ENCODE measurements at regions not wholly inside any gene's neighbourhood (a gene's known extent, or its start where the extent isn't known, plus 50 kb on each side); places are given as distances from the start of the nearest gene placed in this dataset.

- H3K9me3 Mint-ChIP-seq, result peaks cover 9% of the 10 kb centered on the region
- no peak overlapping the region for H3K4me3 Mint-ChIP-seq
- intact Hi-C loops (cut with micrococcal nuclease), result no loop called here
- no peaks in the 10 kb centered on the region for H3K4me1 Mint-ChIP-seq (ENCODE audit: low read depth)
- H3K36me3 Mint-ChIP-seq (ENCODE audit: low read depth), result no peaks in the 10 kb centered on the region
- no peak overlapping the region for H3K27ac Mint-ChIP-seq
- no peaks in the 10 kb centered on the region for H3K27me3 Mint-ChIP-seq
Measured at GRCh38 chr3:29201604-29202003, 79.3 kb upstream of the RBMS3 start.

DNA sequence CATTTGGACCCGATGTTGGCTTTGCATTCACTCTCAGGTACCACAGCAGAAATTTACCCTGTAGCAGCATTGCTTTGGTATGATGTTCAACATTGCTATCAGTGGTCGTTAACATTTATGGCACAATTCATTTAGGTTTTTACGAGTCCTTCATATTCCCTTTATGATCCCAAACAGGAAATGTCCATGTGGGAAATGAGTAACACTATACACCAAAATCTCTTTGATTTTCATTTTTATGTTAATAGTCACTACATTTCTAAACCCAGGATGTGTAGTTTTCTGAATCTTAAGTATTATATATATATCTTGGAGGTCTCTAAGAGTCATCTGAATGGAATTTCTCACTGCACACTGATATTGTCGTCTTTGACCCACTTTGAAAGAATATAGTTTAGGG, 78.5 kb upstream of the RBMS3 start:
- intact Hi-C loops (cut with micrococcal nuclease), result no loop called here
- H3K4me1 Mint-ChIP-seq (ENCODE audit: low read depth), result no peaks in the 10 kb centered on the region

DNA sequence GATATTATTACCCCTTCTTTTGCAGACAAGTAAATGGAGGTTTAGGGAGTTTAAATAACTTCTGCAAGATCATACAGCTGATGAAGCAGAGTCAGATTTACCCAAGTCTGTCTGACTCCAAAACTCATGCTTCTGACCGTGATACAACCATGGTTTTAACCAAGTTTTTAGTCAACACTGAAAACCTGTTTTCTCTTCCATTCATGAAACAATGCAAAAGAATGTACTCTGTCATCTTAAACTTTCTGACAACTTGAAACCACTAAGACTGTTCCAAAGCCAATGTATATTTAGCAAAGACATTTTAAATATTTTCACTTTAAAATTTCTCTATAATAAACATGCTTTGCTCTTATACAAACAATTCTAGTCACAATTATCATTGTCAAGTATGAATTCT, 77.0 kb upstream of the RBMS3 start:
- H3K9me3 Mint-ChIP-seq, result peaks cover 9% of the 10 kb centered on the region
- no peaks in the 10 kb centered on the region for H3K36me3 Mint-ChIP-seq (ENCODE audit: low read depth)
- no peaks in the 10 kb centered on the region for H3K27me3 Mint-ChIP-seq
- H3K4me3 Mint-ChIP-seq, result no peak overlapping the region
- intact Hi-C loops (cut with micrococcal nuclease), result no loop called here
- no peaks in the 10 kb centered on the region for H3K4me1 Mint-ChIP-seq (ENCODE audit: low read depth)
- no peak overlapping the region for H3K27ac Mint-ChIP-seq

More for the DNA sequence above, 78.5 kb upstream of the RBMS3 start:
- Mint-ChIP-seq H3K36me3 (ENCODE audit: low read depth) (no peaks in the 10 kb centered on the region), H3K4me3 (no peak overlapping the region), H3K27ac (no peak overlapping the region), H3K27me3 (no peaks in the 10 kb centered on the region), H3K9me3 (peaks cover 9% of the 10 kb centered on the region)

- Mint-ChIP-seq H3K27ac (no peak overlapping the region), H3K36me3 (ENCODE audit: low read depth) (no peaks in the 10 kb centered on the region), H3K4me3 (no peak overlapping the region), H3K9me3 (peaks cover 13% of the 10 kb centered on the region), H3K4me1 (ENCODE audit: low read depth) (no peaks in the 10 kb centered on the region), H3K27me3 (no peaks in the 10 kb centered on the region)
- intact Hi-C loops (cut with micrococcal nuclease), result no loop called here
Measured at GRCh38 chr3:29207427-29207826, 73.4 kb upstream of the RBMS3 start.

DNA sequence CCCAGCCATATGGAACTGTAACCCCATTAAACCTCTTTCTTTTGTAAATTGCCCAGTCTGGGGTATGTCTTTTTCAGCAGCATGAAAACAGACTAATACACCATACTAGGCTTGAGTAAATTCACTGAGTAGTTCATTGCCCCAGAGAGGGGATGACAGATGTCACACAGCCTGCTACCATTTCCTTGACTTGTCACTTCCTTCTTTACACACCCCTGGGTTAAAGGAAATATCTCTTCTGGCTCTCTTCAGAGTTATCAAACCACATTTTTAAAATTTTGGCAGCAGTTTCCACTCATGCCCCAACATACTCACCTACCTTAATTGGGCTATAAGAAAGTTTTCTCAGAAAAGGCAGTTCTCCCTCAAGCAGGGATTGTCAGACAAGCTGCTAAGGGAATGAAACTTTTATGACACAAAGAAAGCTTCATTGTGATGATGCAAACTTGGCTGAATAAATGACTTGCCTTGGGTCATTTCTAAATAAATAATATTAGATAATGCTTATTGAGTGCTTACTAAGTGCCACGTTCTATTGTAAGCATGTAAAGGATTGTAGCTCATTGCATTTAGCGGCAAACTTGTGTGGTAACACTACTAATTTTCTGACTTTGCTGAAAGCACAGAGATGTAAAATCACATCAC, 68.0 kb upstream of the RBMS3 start:
- Mint-ChIP-seq H3K4me1 (ENCODE audit: low read depth) (no peaks in the 10 kb centered on the region), H3K36me3 (ENCODE audit: low read depth) (no peaks in the 10 kb centered on the region), H3K9me3 (peaks cover 12% of the 10 kb centered on the region), H3K27me3 (no peaks in the 10 kb centered on the region), H3K27ac (no peak overlapping the region), H3K4me3 (no peak overlapping the region)
- intact Hi-C loops (cut with micrococcal nuclease), result no loop called here

- no peaks in the 10 kb centered on the region for H3K27me3 Mint-ChIP-seq
- no peaks in the 10 kb centered on the region for H3K4me1 Mint-ChIP-seq (ENCODE audit: low read depth)
- H3K27ac Mint-ChIP-seq, result no peak overlapping the region
- H3K9me3 Mint-ChIP-seq, result peaks cover 21% of the 10 kb centered on the region
- intact Hi-C loops (cut with micrococcal nuclease), result no loop called here
- H3K36me3 Mint-ChIP-seq (ENCODE audit: low read depth), result no peaks in the 10 kb centered on the region
- H3K4me3 Mint-ChIP-seq, result no peak overlapping the region
Measured at GRCh38 chr3:29214009-29214658, 66.7 kb upstream of the RBMS3 start.

DNA sequence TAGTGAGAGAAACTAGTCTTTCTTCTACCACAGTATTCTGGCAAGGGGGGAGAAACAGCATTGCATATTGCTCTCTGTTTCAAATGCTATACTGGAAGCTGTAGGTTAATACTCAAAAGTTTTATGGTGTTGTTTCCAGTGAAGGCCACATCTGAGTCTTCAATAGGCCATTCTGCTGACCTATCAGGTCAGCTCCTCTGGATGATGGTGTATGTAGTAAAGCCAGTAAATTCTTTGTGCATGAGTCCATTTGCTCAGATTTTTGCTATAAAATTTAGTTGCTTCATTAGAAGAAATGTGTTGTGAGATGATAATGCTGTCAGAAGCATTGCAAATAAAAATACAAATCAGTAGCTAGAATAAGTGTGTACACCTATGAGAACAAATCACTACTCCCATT, 64.9 kb upstream of the RBMS3 start:
- H3K27ac Mint-ChIP-seq, result no peak overlapping the region
- H3K4me1 Mint-ChIP-seq (ENCODE audit: low read depth), result no peaks in the 10 kb centered on the region
- H3K36me3 Mint-ChIP-seq (ENCODE audit: low read depth), result no peaks in the 10 kb centered on the region
- H3K9me3 Mint-ChIP-seq, result peaks cover 28% of the 10 kb centered on the region
- H3K4me3 Mint-ChIP-seq, result no peak overlapping the region
- H3K27me3 Mint-ChIP-seq, result no peaks in the 10 kb centered on the region
- intact Hi-C loops (cut with micrococcal nuclease), result no loop called here

DNA sequence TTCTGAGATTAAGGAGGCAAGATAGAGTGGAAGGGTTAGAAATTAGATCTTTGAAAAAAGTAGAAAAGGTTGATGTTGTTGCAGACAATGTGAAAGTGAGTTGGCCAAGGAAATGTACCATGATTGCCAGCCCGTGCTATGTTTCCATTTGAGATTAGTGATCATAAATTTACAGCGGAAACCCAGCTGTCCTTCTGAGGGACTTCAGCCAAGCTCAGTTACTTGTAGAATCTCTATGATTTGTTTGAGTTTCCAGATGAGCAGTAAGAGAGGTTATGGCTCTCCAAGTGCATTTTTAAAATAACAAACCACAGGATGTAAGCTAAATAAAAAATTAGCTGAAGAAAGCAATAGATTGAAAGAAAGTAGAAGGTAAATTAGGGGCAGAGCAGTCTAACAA, 54.2 kb upstream of the RBMS3 start:
- intact Hi-C loops (cut with micrococcal nuclease), result no loop called here
- Mint-ChIP-seq H3K36me3 (ENCODE audit: low read depth) (no peaks in the 10 kb centered on the region), H3K9me3 (no peaks in the 10 kb centered on the region), H3K27ac (no peak overlapping the region), H3K4me1 (ENCODE audit: low read depth) (no peaks in the 10 kb centered on the region), H3K27me3 (no peaks in the 10 kb centered on the region), H3K4me3 (no peak overlapping the region)

DNA sequence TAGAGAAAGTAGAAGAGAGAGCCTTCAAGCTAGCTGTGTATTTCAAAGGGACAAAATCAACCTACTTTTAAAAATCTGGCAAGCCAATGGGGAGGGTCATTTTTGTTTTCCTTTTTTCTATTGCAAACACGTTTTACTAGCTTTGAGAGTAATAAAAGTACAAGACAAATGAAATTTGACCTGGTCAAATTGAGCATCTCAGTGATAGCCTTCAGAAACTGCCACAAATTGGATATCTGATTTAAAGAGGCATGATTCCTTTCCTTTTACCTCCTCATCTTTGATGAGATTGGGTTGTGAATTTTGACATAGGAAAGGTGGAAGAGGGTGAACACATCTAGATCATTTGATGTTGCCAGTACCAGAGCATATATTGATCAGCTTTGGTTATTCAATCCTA, 53.6 kb upstream of the RBMS3 start:
- H3K27me3 Mint-ChIP-seq, result no peaks in the 10 kb centered on the region
- no peak overlapping the region for H3K4me3 Mint-ChIP-seq
- H3K4me1 Mint-ChIP-seq (ENCODE audit: low read depth), result no peaks in the 10 kb centered on the region
- no peaks in the 10 kb centered on the region for H3K36me3 Mint-ChIP-seq (ENCODE audit: low read depth)
- no peak overlapping the region for H3K27ac Mint-ChIP-seq
- H3K9me3 Mint-ChIP-seq, result no peaks in the 10 kb centered on the region
- intact Hi-C loops (cut with micrococcal nuclease), result no loop called here

Data from dendritic cell treated with granulocyte-macrophage colony-stimulating factor and Interleukin-4, amounts not matched to agents 40 ng/mL and 50 ng/mL, for 4 days (primary cell).